Astrocyte (in vitro differentiated cells and primary cell): ENCODE measurements at regions not wholly inside any gene's neighbourhood (a gene's known extent, or its start where the extent isn't known, plus 50 kb on each side); places are given as distances from the start of the nearest gene placed in this dataset.

Source experiments
- DNase-seq: peaks from one replicate; pipeline ENCODE4 v3.0.0-alpha.2; 2010; ENCODE audit warnings: low read depth
- FAIRE-seq: peaks from 2 replicates; lab custom pipeline; 2011; peaks lifted over from hg19 to GRCh38; lab: Jason Lieb, UNC
- H2AFZ ChIP-seq: 2 replicates; pipeline ENCODE4 v1.6.0; 2012; ENCODE audit warnings: low read depth, low read length, inconsistent platforms
- H3K27ac ChIP-seq: 2 replicates; pipeline ENCODE4 v1.5.1; 2011; ENCODE audit warnings: low read depth, low read length, inconsistent platforms
- H3K27me3 ChIP-seq: 2 replicates; pipeline ENCODE4 v1.6.0; 2011; ENCODE audit warnings: low read length, inconsistent platforms; ENCODE audit not compliant: insufficient read depth
- H3K36me3 ChIP-seq: 2 replicates; pipeline ENCODE4 v1.5.1; 2011; ENCODE audit warnings: low read length, inconsistent platforms; ENCODE audit not compliant: insufficient read depth
- H3K4me1 ChIP-seq: 2 replicates; pipeline ENCODE4 v1.5.1; 2011; ENCODE audit warnings: low read length, inconsistent platforms; ENCODE audit not compliant: insufficient read depth
- H3K4me2 ChIP-seq: 2 replicates; pipeline ENCODE4 v1.6.0; 2012; ENCODE audit warnings: low read length, inconsistent platforms
- H3K4me3 ChIP-seq: 2 replicates; pipeline ENCODE4 v1.5.1; 2011; ENCODE audit warnings: low read depth, mild to moderate bottlenecking, low read length, inconsistent platforms; ENCODE audit not compliant: insufficient read depth
- H3K79me2 ChIP-seq: 2 replicates; pipeline ENCODE4 v1.6.0; 2012; ENCODE audit warnings: mild to moderate bottlenecking, low read length, inconsistent platforms; ENCODE audit not compliant: insufficient read depth
- H3K9ac ChIP-seq: 2 replicates; pipeline ENCODE4 v1.6.0; 2012; ENCODE audit warnings: mild to moderate bottlenecking, low read length, inconsistent platforms
- H3K9me3 ChIP-seq: 2 replicates; pipeline ENCODE4 v1.5.1; 2012; ENCODE audit warnings: low read depth, mild to moderate bottlenecking, low read length, inconsistent platforms; ENCODE audit not compliant: insufficient read depth
- H4K20me1 ChIP-seq: 2 replicates; pipeline ENCODE4 v1.6.0; 2012; ENCODE audit warnings: low read length, inconsistent platforms; ENCODE audit not compliant: insufficient read depth
- H3K27ac Mint-ChIP-seq: one replicate; pipeline ENCODE4 v1.8.0; 2021; ENCODE audit warnings: mild to moderate bottlenecking, mixed read lengths; ENCODE audit not compliant: unreplicated experiment
- H3K27me3 Mint-ChIP-seq: one replicate; pipeline ENCODE4 v1.8.0; 2021; ENCODE audit warnings: low read depth, mixed read lengths; ENCODE audit not compliant: unreplicated experiment
- H3K36me3 Mint-ChIP-seq: one replicate; pipeline ENCODE4 v1.8.0; 2021; ENCODE audit warnings: low read depth, mixed read lengths; ENCODE audit not compliant: unreplicated experiment
- H3K4me1 Mint-ChIP-seq: one replicate; pipeline ENCODE4 v1.8.0; 2021; ENCODE audit warnings: low read depth, mixed read lengths; ENCODE audit not compliant: unreplicated experiment
- H3K4me3 Mint-ChIP-seq: one replicate; pipeline ENCODE4 v1.8.0; 2021; ENCODE audit warnings: mild to moderate bottlenecking, moderate library complexity, mixed read lengths; ENCODE audit not compliant: unreplicated experiment
- H3K9me3 Mint-ChIP-seq: one replicate; pipeline ENCODE4 v1.8.0; 2021; ENCODE audit warnings: mild to moderate bottlenecking, mixed read lengths; ENCODE audit not compliant: unreplicated experiment
- EZH2 ChIP-seq: IDR thresholded peaks from 2 replicates; pipeline ENCODE4 v1.6.1; 2012; ENCODE audit warnings: mild to moderate bottlenecking, low read length, inconsistent platforms; ENCODE audit not compliant: insufficient read depth
- TF ChIP-seq, protein P1 (sequence below): IDR thresholded peaks from 2 replicates; pipeline ENCODE4 v1.5.1; 2011; ENCODE audit warnings: low read depth, mild to moderate bottlenecking, inconsistent platforms, low read length, moderate library complexity; ENCODE audit not compliant: insufficient read depth

DNA sequence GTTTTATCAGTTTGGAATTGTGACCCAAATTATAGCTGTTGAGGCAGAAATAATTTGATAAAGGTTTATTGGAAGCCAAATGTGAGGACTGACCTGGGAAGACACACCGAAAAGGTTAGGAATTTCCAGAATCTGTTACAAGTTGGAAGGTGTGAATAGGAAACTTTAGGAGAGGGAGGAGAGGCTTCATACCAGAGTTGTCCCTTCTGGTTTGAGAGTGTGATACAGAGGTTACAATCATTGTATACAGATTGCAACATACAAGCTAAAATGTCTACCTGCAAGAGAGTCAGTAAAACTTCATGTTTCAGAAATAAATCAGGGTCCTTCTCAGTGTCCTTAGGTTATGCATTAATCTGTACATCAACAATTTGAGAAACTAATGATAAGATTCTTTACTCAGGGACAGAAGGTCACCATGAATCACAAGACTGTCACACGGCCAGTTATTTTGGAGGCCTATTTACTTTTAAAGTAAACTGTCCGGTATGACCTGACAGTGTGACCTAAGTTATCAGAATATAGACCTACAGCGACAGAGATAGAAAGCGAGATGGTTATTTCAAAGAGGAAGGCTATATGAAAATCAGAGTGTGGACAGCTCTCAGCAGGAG, 204.9 kb upstream of the CTNND2 start:
- TF ChIP-seq, protein P1, sequence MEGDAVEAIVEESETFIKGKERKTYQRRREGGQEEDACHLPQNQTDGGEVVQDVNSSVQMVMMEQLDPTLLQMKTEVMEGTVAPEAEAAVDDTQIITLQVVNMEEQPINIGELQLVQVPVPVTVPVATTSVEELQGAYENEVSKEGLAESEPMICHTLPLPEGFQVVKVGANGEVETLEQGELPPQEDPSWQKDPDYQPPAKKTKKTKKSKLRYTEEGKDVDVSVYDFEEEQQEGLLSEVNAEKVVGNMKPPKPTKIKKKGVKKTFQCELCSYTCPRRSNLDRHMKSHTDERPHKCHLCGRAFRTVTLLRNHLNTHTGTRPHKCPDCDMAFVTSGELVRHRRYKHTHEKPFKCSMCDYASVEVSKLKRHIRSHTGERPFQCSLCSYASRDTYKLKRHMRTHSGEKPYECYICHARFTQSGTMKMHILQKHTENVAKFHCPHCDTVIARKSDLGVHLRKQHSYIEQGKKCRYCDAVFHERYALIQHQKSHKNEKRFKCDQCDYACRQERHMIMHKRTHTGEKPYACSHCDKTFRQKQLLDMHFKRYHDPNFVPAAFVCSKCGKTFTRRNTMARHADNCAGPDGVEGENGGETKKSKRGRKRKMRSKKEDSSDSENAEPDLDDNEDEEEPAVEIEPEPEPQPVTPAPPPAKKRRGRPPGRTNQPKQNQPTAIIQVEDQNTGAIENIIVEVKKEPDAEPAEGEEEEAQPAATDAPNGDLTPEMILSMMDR, result no peak
- TF ChIP-seq EZH2, result no peak
- H3K36me3 ChIP-seq, result no peaks in the 10 kb centered on the region
- Mint-ChIP-seq H3K27me3 (no peaks in the 10 kb centered on the region), H3K27ac (no peak overlapping the region), H3K9me3 (no peaks in the 10 kb centered on the region), H3K4me3 (no peak overlapping the region), H3K4me1 (no peaks in the 10 kb centered on the region), H3K36me3 (no peaks in the 10 kb centered on the region)
- no peaks in the 10 kb centered on the region for H4K20me1 ChIP-seq
- no peak overlapping the region for H3K9ac ChIP-seq
- H3K79me2 ChIP-seq, result no peaks in the 10 kb centered on the region
- FAIRE-seq (no peak), DNase-seq (no peak)
- no peak overlapping the region for H3K4me2 ChIP-seq
- H3K27me3 ChIP-seq, result no peaks in the 10 kb centered on the region
- H3K4me1 ChIP-seq, result no peaks in the 10 kb centered on the region
- H2AFZ ChIP-seq, result no peak overlapping the region
- no peak overlapping the region for H3K4me3 ChIP-seq
- no peak overlapping the region for H3K27ac ChIP-seq
- H3K9me3 ChIP-seq, result no peaks in the 10 kb centered on the region

GRCh38 chr5:12102151-12102550, 197.9 kb upstream of the CTNND2 start:
- Mint-ChIP-seq H3K4me1 (no peaks in the 10 kb centered on the region), H3K36me3 (no peaks in the 10 kb centered on the region), H3K27me3 (no peaks in the 10 kb centered on the region), H3K9me3 (peaks cover 6% of the 10 kb centered on the region), H3K27ac (no peak overlapping the region), H3K4me3 (no peak overlapping the region)
- H4K20me1 ChIP-seq, result no peaks in the 10 kb centered on the region
- TF ChIP-seq, protein P1, result no peak
- TF ChIP-seq EZH2, result no peak
- no peak overlapping the region for H3K4me2 ChIP-seq
- no peaks in the 10 kb centered on the region for H3K36me3 ChIP-seq
- no peaks in the 10 kb centered on the region for H3K79me2 ChIP-seq
- H3K4me1 ChIP-seq, result no peaks in the 10 kb centered on the region
- no peak overlapping the region for H3K27ac ChIP-seq
- DNase-seq, result no peak
- H2AFZ ChIP-seq, result no peak overlapping the region
- no peak overlapping the region for H3K4me3 ChIP-seq
- H3K9me3 ChIP-seq, result no peaks in the 10 kb centered on the region
- no peak overlapping the region for H3K9ac ChIP-seq
- FAIRE-seq, result no peak
- H3K27me3 ChIP-seq, result no peaks in the 10 kb centered on the region

DNA sequence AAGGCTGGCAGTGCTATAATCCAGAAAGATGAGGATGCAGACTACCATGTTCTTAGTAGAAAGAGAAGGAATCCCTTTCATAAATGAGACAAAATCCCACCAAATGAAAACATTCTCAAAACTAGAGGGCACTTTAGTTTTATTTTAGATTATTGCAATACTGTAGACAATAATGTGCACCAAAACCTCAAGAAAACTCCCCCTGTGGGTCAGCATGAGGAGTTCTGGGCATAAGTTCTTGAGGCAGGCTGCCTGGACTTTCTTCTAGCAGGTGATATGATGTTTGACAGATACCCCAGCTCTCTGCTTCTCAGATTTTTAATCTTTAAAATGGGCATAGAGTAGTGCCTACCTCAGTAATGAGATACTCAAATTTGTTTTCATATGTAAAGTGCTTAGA, 196.3 kb upstream of the CTNND2 start:
- no peaks in the 10 kb centered on the region for H3K36me3 ChIP-seq
- no peaks in the 10 kb centered on the region for H3K4me1 ChIP-seq
- H3K9ac ChIP-seq, result no peak overlapping the region
- H2AFZ ChIP-seq, result no peak overlapping the region
- no peak overlapping the region for H3K4me3 ChIP-seq
- no peak for TF ChIP-seq EZH2
- TF ChIP-seq, protein P1, result no peak
- Mint-ChIP-seq H3K36me3 (no peaks in the 10 kb centered on the region), H3K4me3 (no peak overlapping the region), H3K27me3 (no peaks in the 10 kb centered on the region), H3K9me3 (peaks cover 6% of the 10 kb centered on the region), H3K27ac (no peak overlapping the region), H3K4me1 (peaks cover 3% of the 10 kb centered on the region)
- FAIRE-seq, result no peak
- H3K27me3 ChIP-seq, result no peaks in the 10 kb centered on the region
- H4K20me1 ChIP-seq, result no peaks in the 10 kb centered on the region
- no peaks in the 10 kb centered on the region for H3K9me3 ChIP-seq
- no peak overlapping the region for H3K4me2 ChIP-seq
- H3K79me2 ChIP-seq, result no peaks in the 10 kb centered on the region
- DNase-seq, result no peak
- no peak overlapping the region for H3K27ac ChIP-seq
